ENCODE measurements at regions not wholly inside any gene's neighbourhood (a gene's known extent, or its start where the extent isn't known, plus 50 kb on each side); places are given as distances from the start of the nearest gene placed in this dataset.

DNA sequence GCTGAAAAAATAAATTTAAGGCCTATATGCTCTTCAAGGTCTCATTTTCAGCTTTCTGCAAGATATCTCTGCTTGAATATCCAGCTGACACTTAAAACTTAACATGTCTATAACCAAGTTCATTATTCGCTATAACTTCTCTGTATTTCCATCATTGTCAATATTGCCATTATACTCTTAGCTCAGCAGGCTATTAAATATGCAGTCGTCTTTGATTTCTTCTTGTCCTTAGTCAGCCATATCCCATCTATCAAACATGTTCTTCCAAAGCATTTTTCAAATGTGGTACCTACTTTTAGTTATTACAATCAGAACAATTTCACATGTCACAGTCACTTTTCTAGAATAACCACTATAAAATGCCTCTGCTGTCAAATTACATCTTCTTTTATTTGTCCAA is 1364.1 kb downstream of the ARAP2 start:
- TF ChIP-seq EZH2 (IDR thresholded peaks at IDR 0.05; ENCODE audit: borderline replicate concordance): no peak
- TF ChIP-seq, protein P1, sequence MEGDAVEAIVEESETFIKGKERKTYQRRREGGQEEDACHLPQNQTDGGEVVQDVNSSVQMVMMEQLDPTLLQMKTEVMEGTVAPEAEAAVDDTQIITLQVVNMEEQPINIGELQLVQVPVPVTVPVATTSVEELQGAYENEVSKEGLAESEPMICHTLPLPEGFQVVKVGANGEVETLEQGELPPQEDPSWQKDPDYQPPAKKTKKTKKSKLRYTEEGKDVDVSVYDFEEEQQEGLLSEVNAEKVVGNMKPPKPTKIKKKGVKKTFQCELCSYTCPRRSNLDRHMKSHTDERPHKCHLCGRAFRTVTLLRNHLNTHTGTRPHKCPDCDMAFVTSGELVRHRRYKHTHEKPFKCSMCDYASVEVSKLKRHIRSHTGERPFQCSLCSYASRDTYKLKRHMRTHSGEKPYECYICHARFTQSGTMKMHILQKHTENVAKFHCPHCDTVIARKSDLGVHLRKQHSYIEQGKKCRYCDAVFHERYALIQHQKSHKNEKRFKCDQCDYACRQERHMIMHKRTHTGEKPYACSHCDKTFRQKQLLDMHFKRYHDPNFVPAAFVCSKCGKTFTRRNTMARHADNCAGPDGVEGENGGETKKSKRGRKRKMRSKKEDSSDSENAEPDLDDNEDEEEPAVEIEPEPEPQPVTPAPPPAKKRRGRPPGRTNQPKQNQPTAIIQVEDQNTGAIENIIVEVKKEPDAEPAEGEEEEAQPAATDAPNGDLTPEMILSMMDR (IDR thresholded peaks at IDR 0.05; ENCODE audit: poor library complexity): no peak
- TF ChIP-seq EZH2phosphoT487 (IDR thresholded peaks at IDR 0.05; ENCODE audit: low read depth, severe bottlenecking, unreplicated experiment): no peak
